GM12875 (cell line): ENCODE measurements at regions not wholly inside any gene's neighbourhood (a gene's known extent, or its start where the extent isn't known, plus 50 kb on each side); places are given as distances from the start of the nearest gene placed in this dataset.

Source experiments
- H3K4me3 ChIP-seq: one replicate; pipeline ENCODE4 v1.5.1; 2011; ENCODE audit warnings: low read depth, low read length, control low read depth
- CTCF ChIP-seq: IDR thresholded peaks from 2 replicates; pipeline ENCODE4 v1.5.1; 2011; ENCODE audit warnings: low read depth, mild to moderate bottlenecking, control low read depth, inconsistent platforms, low read length, moderate library complexity, borderline replicate concordance; ENCODE audit not compliant: insufficient read depth

DNA sequence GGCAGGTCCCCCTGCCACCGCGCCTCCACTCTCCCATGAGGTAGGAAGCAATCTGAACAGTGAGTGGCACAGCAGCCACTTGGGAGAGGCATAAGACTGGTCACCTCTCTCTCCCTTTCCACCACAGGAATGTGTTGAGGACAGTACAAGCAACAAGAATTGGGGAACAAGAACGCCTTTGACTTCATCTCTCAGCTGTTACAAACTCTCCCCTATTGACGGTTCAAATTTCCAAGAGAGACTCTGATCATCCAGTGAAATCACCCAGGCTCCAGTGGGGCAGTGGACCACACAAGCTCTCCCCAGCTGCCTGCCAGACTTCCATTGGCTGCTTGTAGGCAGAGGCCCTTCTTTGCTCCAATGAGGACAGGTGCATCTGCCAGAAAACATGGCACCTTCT is 249.9 kb upstream of the JUN start:
- H3K4me3 ChIP-seq: no peak overlapping the region
- no peak for TF ChIP-seq CTCF

DNA sequence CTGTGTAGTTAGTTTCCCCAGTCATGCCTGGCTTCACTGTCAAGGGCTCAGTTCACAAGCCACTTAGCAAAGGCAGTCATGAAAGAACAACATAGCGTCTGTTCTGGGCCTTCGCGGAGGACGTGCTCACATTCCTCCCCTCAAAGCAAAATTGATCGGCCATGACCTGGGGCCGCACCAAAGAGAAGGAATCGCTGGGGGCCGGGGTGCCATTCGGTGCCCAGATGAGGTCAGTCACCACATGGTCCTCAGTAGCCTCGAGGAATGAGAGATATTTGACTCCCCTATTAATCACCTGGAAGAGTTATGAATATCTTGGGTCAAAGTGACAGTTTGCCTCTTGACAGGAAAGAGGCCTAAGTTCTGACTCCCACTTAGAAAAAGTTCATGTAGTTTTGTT is 251.1 kb upstream of the JUN start:
- no peak for TF ChIP-seq CTCF
- no peak overlapping the region for H3K4me3 ChIP-seq

DNA sequence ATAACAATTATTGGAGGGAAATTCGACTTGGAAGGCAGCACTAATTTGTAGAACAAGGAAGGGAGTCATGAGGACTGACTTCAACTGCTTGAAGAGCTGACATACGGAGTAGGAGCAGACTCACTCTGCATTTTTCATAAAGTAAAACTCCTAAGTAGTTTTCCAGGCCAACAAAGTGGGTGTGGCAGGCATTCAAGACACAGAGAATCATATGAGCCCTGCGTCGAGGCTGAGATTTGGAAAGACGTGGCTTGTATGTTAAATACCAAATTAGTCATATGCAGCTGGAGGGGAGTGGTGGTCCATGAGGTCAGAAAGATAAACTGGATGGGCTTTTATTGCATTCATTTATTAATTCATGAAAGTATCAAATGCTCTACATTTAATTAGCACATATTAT is 255.7 kb upstream of the JUN start:
- no peak for TF ChIP-seq CTCF

DNA sequence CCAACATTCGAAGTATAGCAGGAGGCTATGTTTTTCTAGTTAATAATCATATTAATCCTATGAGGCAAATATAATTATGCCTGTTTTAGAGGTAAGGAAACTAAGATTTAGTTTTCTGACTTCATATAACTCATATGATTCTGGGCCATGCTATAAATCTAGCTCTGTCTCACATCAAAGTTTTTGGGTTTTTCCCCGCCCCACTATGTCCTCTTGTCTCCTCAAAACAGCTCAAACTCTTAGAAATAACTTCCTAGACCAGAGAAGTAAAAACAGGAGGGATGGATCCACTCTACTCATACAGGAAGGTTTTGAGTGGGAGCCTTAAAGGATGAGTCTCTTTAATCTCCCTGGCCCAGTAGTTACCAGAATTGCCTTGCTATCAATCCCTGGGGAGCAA is 256.4 kb upstream of the FGGY start:
- no peak for TF ChIP-seq CTCF

More for the DNA sequence above, 255.7 kb upstream of the JUN start:
- H3K4me3 ChIP-seq: no peak overlapping the region

DNA sequence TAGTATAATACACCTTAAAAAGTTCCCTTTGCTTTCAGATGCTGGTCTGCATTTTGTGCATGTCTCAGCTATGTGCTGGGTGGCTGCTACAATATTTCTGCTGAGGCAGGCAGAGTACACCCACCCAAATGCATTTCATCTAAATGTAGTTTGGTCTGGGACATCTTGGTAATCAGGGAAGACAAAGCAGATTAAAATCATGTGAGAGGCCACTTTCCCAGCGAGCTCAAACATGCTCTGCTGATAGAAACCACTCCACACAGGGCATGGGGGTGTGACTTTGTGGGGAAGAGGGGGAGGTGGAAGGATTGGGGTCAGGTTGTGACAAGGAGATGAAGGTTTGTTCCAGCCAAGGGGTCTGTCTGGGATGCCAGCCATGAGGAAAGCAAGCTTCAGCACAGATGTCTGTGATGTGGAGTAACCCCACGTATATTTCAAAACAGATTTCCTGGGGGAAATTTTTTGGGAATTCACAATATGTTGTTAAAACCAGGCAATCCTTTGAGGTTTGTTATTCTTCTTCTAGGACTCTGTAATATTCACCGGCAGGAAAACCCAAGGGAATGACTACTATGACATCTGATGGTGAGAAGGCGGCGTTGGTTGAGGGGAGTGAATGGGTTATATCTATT is 255.1 kb upstream of the FGGY start:
- TF ChIP-seq CTCF: no peak
- no peak overlapping the region for H3K4me3 ChIP-seq

More for the DNA sequence above, 256.4 kb upstream of the FGGY start:
- H3K4me3 ChIP-seq: no peak overlapping the region

DNA sequence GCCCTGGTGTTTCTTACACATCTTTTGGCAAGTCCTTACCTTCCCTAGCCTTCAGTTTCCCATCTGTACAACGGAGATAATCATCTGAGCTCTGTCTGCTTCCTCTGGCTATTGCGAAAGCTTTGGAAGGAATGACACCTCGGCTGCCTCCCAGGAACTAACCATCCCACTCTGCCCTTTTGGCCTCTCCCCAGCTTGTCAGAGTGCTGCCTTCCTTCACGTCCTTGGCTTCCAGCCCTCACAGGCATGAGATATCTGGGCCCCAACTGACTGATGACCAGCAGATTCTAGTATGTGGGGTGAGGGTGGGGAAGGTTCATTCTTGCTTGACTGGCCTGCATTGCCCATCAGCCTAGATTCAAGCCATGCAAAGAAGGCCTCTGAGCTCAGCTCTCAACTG is 253.1 kb upstream of the FGGY start:
- H3K4me3 ChIP-seq: no peak overlapping the region
- TF ChIP-seq CTCF: no peak

DNA sequence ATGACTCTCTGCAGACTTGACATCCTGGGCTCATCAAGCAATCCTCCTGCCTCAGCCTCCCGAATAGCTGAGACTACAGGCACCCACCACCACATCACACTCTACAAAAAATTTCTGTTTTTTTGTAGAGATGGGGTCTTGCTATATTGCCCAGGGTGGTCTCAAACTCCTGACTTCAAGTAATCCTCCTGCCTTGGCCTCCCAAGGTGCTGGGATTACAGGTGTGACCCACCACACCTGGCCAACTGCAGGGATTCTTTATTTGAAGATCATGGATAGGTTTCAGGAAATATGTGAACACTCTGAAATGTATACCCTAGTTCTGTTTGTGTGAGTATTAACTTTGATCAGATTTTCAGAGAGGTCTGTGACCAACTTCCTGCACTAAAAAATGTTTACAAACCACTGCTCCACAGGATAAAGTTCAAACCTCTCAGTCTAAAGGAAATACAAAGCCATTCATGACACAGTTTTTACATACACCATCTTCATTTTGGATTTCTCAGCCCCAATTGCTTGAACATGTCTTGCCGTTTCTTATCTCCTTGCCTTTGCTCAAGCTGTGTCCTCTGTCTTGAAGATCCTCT is 252.3 kb upstream of the FGGY start:
- TF ChIP-seq CTCF: no peak
- H3K4me3 ChIP-seq: no peak overlapping the region
